ENCODE measurements at regions not wholly inside any gene's neighbourhood (a gene's known extent, or its start where the extent isn't known, plus 50 kb on each side); places are given as distances from the start of the nearest gene placed in this dataset.

- TF ChIP-seq CTCF (IDR thresholded peaks at IDR 0.05) (no peak), POLR2A (IDR thresholded peaks at IDR 0.05) (no peak), POLR2AphosphoS5 (IDR thresholded peaks at IDR 0.05) (no peak)
Observed at GRCh38 chr5:2222246-2222992, 339.7 kb upstream of the IRX4 start.
